ENCODE measurements at regions not wholly inside any gene's neighbourhood (a gene's known extent, or its start where the extent isn't known, plus 50 kb on each side); places are given as distances from the start of the nearest gene placed in this dataset.

DNA sequence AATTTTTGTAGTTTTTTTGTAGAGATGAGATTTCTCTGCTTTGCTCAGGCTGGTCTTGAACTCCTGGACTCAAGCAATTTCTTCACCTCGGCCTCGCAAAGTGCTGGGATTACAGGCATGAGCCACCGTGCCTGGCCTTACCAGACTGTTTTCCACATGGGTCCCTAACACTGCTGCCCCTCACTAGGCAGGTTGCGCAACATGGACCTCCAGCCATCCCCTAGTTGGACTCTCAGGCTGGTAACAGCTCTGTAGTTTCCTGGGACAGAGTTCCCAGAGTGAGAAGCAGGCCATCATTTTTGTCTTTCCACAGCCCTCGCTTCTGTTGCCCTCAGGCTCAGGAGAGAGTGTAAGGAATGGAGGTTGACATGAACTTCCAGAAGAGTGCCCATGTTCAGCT, 156.1 kb downstream of the CTH start:
- SMC1A ChIA-PET (ENCODE audit: uncharacterized antibody, unreplicated experiment): no interaction called here
- BruUV-seq (replicated peaks): no TSS peak
- Histone ChIP-seq H3K27me3 (replicated peaks in 1 of 2; ENCODE audit: control insufficient read depth in 2 of 2, insufficient read depth in 2 of 2, low read length in 1 of 2) (0 out of 4 replicates have a peak, but pooled peaks cover 0 to 1% of the 10 kb centered on the region in 2 experiments), H3K4me3 (no peak overlapping the region), H3K79me2 (ENCODE audit: control insufficient read depth, insufficient read depth, low read length) (no peaks in the 10 kb centered on the region), H3K4me1 (ENCODE audit: control insufficient read depth, insufficient read depth, low read length) (no peaks in the 10 kb centered on the region), H3K36me3 (ENCODE audit: control insufficient read depth in 2 of 2, insufficient read depth in 2 of 2, low read length in 1 of 2) (no peaks in the 10 kb centered on the region), H2AFZ (ENCODE audit: control insufficient read depth, low read depth, low read length) (no peak overlapping the region), H3K4me2 (ENCODE audit: control insufficient read depth, insufficient read depth) (no peak overlapping the region), H3K9me3 (replicated peaks; ENCODE audit: control insufficient read depth, insufficient read depth, low read length) (no peaks in the 10 kb centered on the region), H3K27ac (ENCODE audit: control insufficient read depth, insufficient read depth) (no peak overlapping the region), H3K9ac (ENCODE audit: control insufficient read depth, insufficient read depth, low read length) (no peak overlapping the region), H4K20me1 (ENCODE audit: control insufficient read depth, insufficient read depth) (no peaks in the 10 kb centered on the region)
- no peak for ATAC-seq
- DNase-seq (ENCODE audit: low read depth, low spot score): no peak
- intact Hi-C loops (cut with micrococcal nuclease; ENCODE audit: unreplicated experiment) (no loop called here), in situ Hi-C loops (cut with MboI) (no loop called here)
- CTCF ChIA-PET: no interaction called here
- WGBS (ENCODE audit: insufficient coverage, insufficient replicate concordance, low lambda C conversion rate, missing lambda C conversion rate): 25% methylated on average over 5 of the region's 5 CpGs
- RAD21 ChIA-PET (ENCODE audit: unreplicated experiment): no interaction called here
- FAIRE-seq: no peak
- TF ChIP-seq KDM1A (IDR thresholded peaks at IDR 0.05; ENCODE audit: borderline replicate concordance) (no peak), MEF2A (IDR thresholded peaks at IDR 0.05; ENCODE audit: insufficient read depth, low read depth, low read length) (no peak), CHD4 (IDR thresholded peaks at IDR 0.05) (no peak), POU2F2 (IDR thresholded peaks at IDR 0.05; ENCODE audit: borderline replicate concordance, low read depth, low read length) (no peak), PAX8 (IDR thresholded peaks at IDR 0.05) (no peak), CBX5 (IDR thresholded peaks at IDR 0.05; ENCODE audit: low read depth) (no peak), IRF4 (IDR thresholded peaks at IDR 0.05; ENCODE audit: low read depth, low read length) (no peak), MYB (IDR thresholded peaks at IDR 0.05; ENCODE audit: borderline replicate concordance, low read depth, low read length) (no peak), NFYB (IDR thresholded peaks at IDR 0.05; ENCODE audit: insufficient read depth, low read depth, low read length) (no peak), HDGF (IDR thresholded peaks at IDR 0.05) (no peak), SP1 (IDR thresholded peaks at IDR 0.05; ENCODE audit: low read depth, low read length) (no peak), TARDBP (IDR thresholded peaks at IDR 0.05; ENCODE audit: borderline replicate concordance) (no peak), TCF7 (IDR thresholded peaks at IDR 0.05; ENCODE audit: borderline replicate concordance) (no peak), HDAC6 (IDR thresholded peaks at IDR 0.05; ENCODE audit: unreplicated experiment) (no peak), CBFB (IDR thresholded peaks at IDR 0.05; ENCODE audit: low read depth) (no peak), GATAD2B (conservative IDR thresholded peaks at IDR 0.05; ENCODE audit: low read depth) (no peak), GABPA (IDR thresholded peaks at IDR 0.05; ENCODE audit: low read depth) (no peak), NR2F1 (conservative IDR thresholded peaks at IDR 0.05) (no peak)
- TF ChIP-seq, protein P1, sequence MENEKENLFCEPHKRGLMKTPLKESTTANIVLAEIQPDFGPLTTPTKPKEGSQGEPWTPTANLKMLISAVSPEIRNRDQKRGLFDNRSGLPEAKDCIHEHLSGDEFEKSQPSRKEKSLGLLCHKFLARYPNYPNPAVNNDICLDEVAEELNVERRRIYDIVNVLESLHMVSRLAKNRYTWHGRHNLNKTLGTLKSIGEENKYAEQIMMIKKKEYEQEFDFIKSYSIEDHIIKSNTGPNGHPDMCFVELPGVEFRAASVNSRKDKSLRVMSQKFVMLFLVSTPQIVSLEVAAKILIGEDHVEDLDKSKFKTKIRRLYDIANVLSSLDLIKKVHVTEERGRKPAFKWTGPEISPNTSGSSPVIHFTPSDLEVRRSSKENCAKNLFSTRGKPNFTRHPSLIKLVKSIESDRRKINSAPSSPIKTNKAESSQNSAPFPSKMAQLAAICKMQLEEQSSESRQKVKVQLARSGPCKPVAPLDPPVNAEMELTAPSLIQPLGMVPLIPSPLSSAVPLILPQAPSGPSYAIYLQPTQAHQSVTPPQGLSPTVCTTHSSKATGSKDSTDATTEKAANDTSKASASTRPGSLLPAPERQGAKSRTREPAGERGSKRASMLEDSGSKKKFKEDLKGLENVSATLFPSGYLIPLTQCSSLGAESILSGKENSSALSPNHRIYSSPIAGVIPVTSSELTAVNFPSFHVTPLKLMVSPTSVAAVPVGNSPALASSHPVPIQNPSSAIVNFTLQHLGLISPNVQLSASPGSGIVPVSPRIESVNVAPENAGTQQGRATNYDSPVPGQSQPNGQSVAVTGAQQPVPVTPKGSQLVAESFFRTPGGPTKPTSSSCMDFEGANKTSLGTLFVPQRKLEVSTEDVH (IDR thresholded peaks at IDR 0.05; ENCODE audit: low read depth, partially characterized antibody): no peak
- POLR2A ChIA-PET: interaction anchor here (0.6 kb wide), 1 partner anchor 251 kb away, joined by 5 read pairs; no protein-coding TSS in a partner anchor

All from GM12878 (cell line).